ENCODE measurements at regions not wholly inside any gene's neighbourhood (a gene's known extent, or its start where the extent isn't known, plus 50 kb on each side); places are given as distances from the start of the nearest gene placed in this dataset.
"Not testable (repeated sequence)": the region's sequence is repeated elsewhere in the genome, so short reads cannot be mapped to it uniquely, and the experiment has no call there.

- peaks cover 19% of the 10 kb centered on the region for H3K4me1 ChIP-seq (ENCODE audit: insufficient read depth, low read length)
- H3K27ac ChIP-seq (ENCODE audit: low read depth, low read length): no peak overlapping the region
- no peaks in the 10 kb centered on the region for H3K9me3 ChIP-seq (ENCODE audit: insufficient read depth, low read depth, low read length)
- no peak overlapping the region for H3K9ac ChIP-seq (ENCODE audit: low read depth, low read length)
- no peaks in the 10 kb centered on the region for H3K36me3 ChIP-seq (ENCODE audit: insufficient read depth, low read length)
- 18% methylated on average over 4 of the region's 4 CpGs for WGBS
- H3K4me3 ChIP-seq (ENCODE audit: low read length): no peak overlapping the region
- H3K27me3 ChIP-seq (ENCODE audit: insufficient read depth, low read length): no peaks in the 10 kb centered on the region
Observed at GRCh38 chr3:7999384-7999783, 502.2 kb upstream of the LMCD1 start.

- 91% methylated on average over 1 of the region's 1 CpG for WGBS
- Histone ChIP-seq H3K9me3 (ENCODE audit: insufficient read depth, low read depth, low read length) (no peaks in the 10 kb centered on the region), H3K9ac (ENCODE audit: low read depth, low read length) (no peak overlapping the region), H3K36me3 (ENCODE audit: insufficient read depth, low read length) (no peaks in the 10 kb centered on the region), H3K4me1 (ENCODE audit: insufficient read depth, low read length) (peaks cover 19% of the 10 kb centered on the region), H3K4me3 (ENCODE audit: low read length) (no peak overlapping the region), H3K27ac (ENCODE audit: low read depth, low read length) (no peak overlapping the region), H3K27me3 (ENCODE audit: insufficient read depth, low read length) (no peaks in the 10 kb centered on the region)
Observed at GRCh38 chr3:8001307-8001706, 500.3 kb upstream of the LMCD1 start.

GRCh38 chr3:8001712-8002111 is 499.9 kb upstream of the LMCD1 start:
- H3K27me3 ChIP-seq (ENCODE audit: insufficient read depth, low read length): no peaks in the 10 kb centered on the region
- no peak overlapping the region for H3K4me3 ChIP-seq (ENCODE audit: low read length)
- H3K4me1 ChIP-seq (ENCODE audit: insufficient read depth, low read length): peaks cover 19% of the 10 kb centered on the region
- no peaks in the 10 kb centered on the region for H3K9me3 ChIP-seq (ENCODE audit: insufficient read depth, low read depth, low read length)
- no peak overlapping the region for H3K27ac ChIP-seq (ENCODE audit: low read depth, low read length)
- 95% methylated on average over 6 of the region's 6 CpGs for WGBS
- no peak overlapping the region for H3K9ac ChIP-seq (ENCODE audit: low read depth, low read length)
- H3K36me3 ChIP-seq (ENCODE audit: insufficient read depth, low read length): no peaks in the 10 kb centered on the region

GRCh38 chr3:8011902-8012301 is 489.7 kb upstream of the LMCD1 start:
- Histone ChIP-seq H3K4me3 (ENCODE audit: low read length) (no peak overlapping the region), H3K9ac (ENCODE audit: low read depth, low read length) (no peak overlapping the region), H3K4me1 (ENCODE audit: insufficient read depth, low read length) (no peaks in the 10 kb centered on the region), H3K9me3 (ENCODE audit: insufficient read depth, low read depth, low read length) (no peaks in the 10 kb centered on the region), H3K27me3 (ENCODE audit: insufficient read depth, low read length) (no peaks in the 10 kb centered on the region), H3K36me3 (ENCODE audit: insufficient read depth, low read length) (no peaks in the 10 kb centered on the region), H3K27ac (ENCODE audit: low read depth, low read length) (no peak overlapping the region)
- WGBS: 100% methylated on average over 3 of the region's 3 CpGs

DNA sequence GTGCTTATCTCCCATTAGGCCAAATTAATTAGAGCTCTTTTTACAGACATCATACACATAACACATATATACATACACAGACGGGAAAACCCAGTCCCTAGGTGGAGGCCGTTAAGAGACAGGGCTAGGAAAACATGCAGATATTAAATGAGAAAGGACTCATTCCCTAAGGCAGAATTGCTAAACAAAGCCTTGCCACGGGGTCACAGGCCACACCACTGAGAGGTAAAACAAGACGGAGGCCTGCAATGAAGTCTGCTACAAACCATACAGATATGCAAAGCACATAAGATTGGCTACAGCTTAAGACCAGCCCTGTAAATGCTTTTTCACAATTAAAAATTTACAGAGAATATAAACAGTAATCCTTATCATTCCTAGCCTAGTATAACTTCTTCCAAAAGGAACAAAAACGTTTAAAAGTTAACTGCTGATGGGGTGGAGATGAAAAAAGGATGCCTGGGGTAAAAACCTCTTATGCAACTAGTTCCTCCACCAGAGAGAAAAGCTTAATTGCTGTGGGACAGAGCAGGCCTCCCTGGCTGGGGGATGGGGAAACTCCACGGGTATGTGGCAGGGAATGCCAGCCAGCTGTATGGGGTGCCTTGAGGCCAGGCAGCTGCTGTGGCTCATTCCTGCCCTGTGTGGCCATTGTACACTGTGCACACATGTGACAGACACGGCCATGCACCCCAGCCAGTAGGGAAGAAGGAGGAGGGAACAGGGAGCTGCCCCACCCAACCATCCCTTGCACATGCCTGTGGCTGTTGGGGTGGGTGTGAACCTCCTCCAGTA is 481.4 kb upstream of the LMCD1 start:
- Histone ChIP-seq H3K9ac (ENCODE audit: low read depth, low read length) (no peak overlapping the region), H3K4me3 (ENCODE audit: low read length) (no peak overlapping the region), H3K27me3 (ENCODE audit: insufficient read depth, low read length) (no peaks in the 10 kb centered on the region), H3K4me1 (ENCODE audit: insufficient read depth, low read length) (no peaks in the 10 kb centered on the region), H3K36me3 (ENCODE audit: insufficient read depth, low read length) (no peaks in the 10 kb centered on the region), H3K9me3 (ENCODE audit: insufficient read depth, low read depth, low read length) (peaks cover 22% of the 10 kb centered on the region), H3K27ac (ENCODE audit: low read depth, low read length) (no peak overlapping the region)
- 70% methylated on average over 6 of the region's 7 CpGs for WGBS

DNA sequence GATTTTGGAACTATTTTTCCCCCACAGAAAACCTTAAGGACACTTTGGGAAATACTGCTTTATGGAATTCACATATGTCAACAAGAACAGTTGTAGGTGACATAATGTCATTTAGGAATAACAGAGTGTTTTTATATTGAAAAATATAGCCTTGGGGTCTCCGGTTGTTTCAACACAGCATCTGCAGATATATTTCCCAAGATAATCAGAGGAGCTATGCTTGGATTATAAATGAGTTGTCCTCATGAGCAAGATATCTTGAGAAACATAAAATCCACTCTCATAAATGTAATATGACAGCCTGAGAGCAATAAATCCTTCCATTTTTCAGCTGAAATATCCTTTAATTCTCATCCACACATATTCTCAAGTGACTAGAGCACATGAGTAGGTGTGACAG is 473.7 kb upstream of the LMCD1 start:
- H3K27ac ChIP-seq (ENCODE audit: low read depth, low read length): no peak overlapping the region
- H3K9ac ChIP-seq (ENCODE audit: low read depth, low read length): no peak overlapping the region
- peaks cover 11% of the 10 kb centered on the region; the same call in 1 of the 2 replicates for H3K9me3 ChIP-seq (ENCODE audit: insufficient read depth, low read depth, low read length)
- H3K36me3 ChIP-seq (ENCODE audit: insufficient read depth, low read length): no peaks in the 10 kb centered on the region; the same call in 1 of the 2 replicates
- no peaks in the 10 kb centered on the region for H3K4me1 ChIP-seq (ENCODE audit: insufficient read depth, low read length)
- WGBS: no CpG with 5 or more reads among the region's 1 CpG
- H3K4me3 ChIP-seq (ENCODE audit: low read length): no peak overlapping the region
- H3K27me3 ChIP-seq (ENCODE audit: insufficient read depth, low read length): no peaks in the 10 kb centered on the region

GRCh38 chr3:8050283-8050682 is 451.3 kb upstream of the LMCD1 start:
- Histone ChIP-seq H3K27me3 (ENCODE audit: insufficient read depth, low read length) (no peaks in the 10 kb centered on the region), H3K4me1 (ENCODE audit: insufficient read depth, low read length) (peaks cover 6% of the 10 kb centered on the region; the same call in 1 of the 2 replicates), H3K4me3 (ENCODE audit: low read length) (no peak overlapping the region), H3K27ac (ENCODE audit: low read depth, low read length) (no peak overlapping the region), H3K9me3 (ENCODE audit: insufficient read depth, low read depth, low read length) (no peaks in the 10 kb centered on the region), H3K36me3 (ENCODE audit: insufficient read depth, low read length) (no peaks in the 10 kb centered on the region), H3K9ac (ENCODE audit: low read depth, low read length) (no peak overlapping the region)
- 100% methylated on average over 2 of the region's 2 CpGs for WGBS

GRCh38 chr3:8052659-8053058 is 449.0 kb upstream of the LMCD1 start:
- Histone ChIP-seq H3K36me3 (ENCODE audit: insufficient read depth, low read length) (no peaks in the 10 kb centered on the region), H3K9me3 (ENCODE audit: insufficient read depth, low read depth, low read length) (no peaks in the 10 kb centered on the region), H3K4me3 (ENCODE audit: low read length) (no peak overlapping the region), H3K4me1 (ENCODE audit: insufficient read depth, low read length) (peaks cover 6% of the 10 kb centered on the region; the same call in 1 of the 2 replicates), H3K27me3 (ENCODE audit: insufficient read depth, low read length) (no peaks in the 10 kb centered on the region), H3K9ac (ENCODE audit: low read depth, low read length) (no peak overlapping the region), H3K27ac (ENCODE audit: low read depth, low read length) (no peak overlapping the region)
- WGBS: 74% methylated on average over 7 of the region's 7 CpGs

GRCh38 chr3:8068135-8068534 is 433.5 kb upstream of the LMCD1 start:
- not testable (repeated sequence) for H3K4me1 ChIP-seq (ENCODE audit: insufficient read depth, low read length); H3K27me3 ChIP-seq (ENCODE audit: insufficient read depth, low read length); H3K9me3 ChIP-seq (ENCODE audit: insufficient read depth, low read depth, low read length); H3K36me3 ChIP-seq (ENCODE audit: insufficient read depth, low read length); H3K9ac ChIP-seq (ENCODE audit: low read depth, low read length); H3K27ac ChIP-seq (ENCODE audit: low read depth, low read length); H3K4me3 ChIP-seq (ENCODE audit: low read length)
- WGBS: 94% methylated on average over 9 of the region's 9 CpGs

GRCh38 chr3:8069471-8069870 is 432.2 kb upstream of the LMCD1 start:
- no peak overlapping the region for H3K27ac ChIP-seq (ENCODE audit: low read depth, low read length)
- peaks cover 7% of the 10 kb centered on the region; the same call in 1 of the 2 replicates for H3K9me3 ChIP-seq (ENCODE audit: insufficient read depth, low read depth, low read length)
- no peak overlapping the region for H3K4me3 ChIP-seq (ENCODE audit: low read length)
- H3K36me3 ChIP-seq (ENCODE audit: insufficient read depth, low read length): no peaks in the 10 kb centered on the region
- no peaks in the 10 kb centered on the region for H3K27me3 ChIP-seq (ENCODE audit: insufficient read depth, low read length)
- H3K4me1 ChIP-seq (ENCODE audit: insufficient read depth, low read length): no peaks in the 10 kb centered on the region
- H3K9ac ChIP-seq (ENCODE audit: low read depth, low read length): no peak overlapping the region
- 100% methylated on average over 1 of the region's 1 CpG for WGBS

DNA sequence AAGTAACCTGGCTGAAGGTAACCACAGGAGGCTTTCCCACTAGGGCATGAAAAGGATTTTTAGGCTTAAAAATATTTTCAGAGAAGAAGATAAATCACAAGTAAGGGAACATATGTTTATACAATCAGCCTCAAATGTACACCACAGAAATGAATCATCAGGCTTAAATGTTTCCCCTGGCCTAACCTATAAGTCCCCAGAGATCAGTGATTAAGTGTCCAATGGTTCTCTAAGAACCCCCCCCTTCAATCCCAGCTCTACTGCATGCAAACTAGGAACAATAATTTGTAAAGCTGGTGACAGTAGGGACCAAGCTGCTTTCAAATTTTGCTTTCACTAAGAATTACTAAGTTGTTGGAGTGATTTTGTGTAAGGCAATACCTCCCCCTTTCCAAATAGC is 431.6 kb upstream of the LMCD1 start:
- H3K4me3 ChIP-seq (ENCODE audit: low read length): no peak overlapping the region
- no peak overlapping the region for H3K27ac ChIP-seq (ENCODE audit: low read depth, low read length)
- no peaks in the 10 kb centered on the region for H3K36me3 ChIP-seq (ENCODE audit: insufficient read depth, low read length)
- H3K27me3 ChIP-seq (ENCODE audit: insufficient read depth, low read length): no peaks in the 10 kb centered on the region
- no peaks in the 10 kb centered on the region for H3K4me1 ChIP-seq (ENCODE audit: insufficient read depth, low read length)
- no peak overlapping the region for H3K9ac ChIP-seq (ENCODE audit: low read depth, low read length)
- H3K9me3 ChIP-seq (ENCODE audit: insufficient read depth, low read depth, low read length): peaks cover 7% of the 10 kb centered on the region; the same call in 1 of the 2 replicates

GRCh38 chr3:8074740-8075139 is 426.9 kb upstream of the LMCD1 start:
- H3K9me3 ChIP-seq (ENCODE audit: insufficient read depth, low read depth, low read length); H3K4me1 ChIP-seq (ENCODE audit: insufficient read depth, low read length); H3K27me3 ChIP-seq (ENCODE audit: insufficient read depth, low read length); H3K27ac ChIP-seq (ENCODE audit: low read depth, low read length); H3K4me3 ChIP-seq (ENCODE audit: low read length); H3K36me3 ChIP-seq (ENCODE audit: insufficient read depth, low read length); H3K9ac ChIP-seq (ENCODE audit: low read depth, low read length): not testable (repeated sequence)
- 98% methylated on average over 3 of the region's 3 CpGs for WGBS

Measured in HUES64 (cell line).